ENCODE measurements at regions not wholly inside any gene's neighbourhood (a gene's known extent, or its start where the extent isn't known, plus 50 kb on each side); places are given as distances from the start of the nearest gene placed in this dataset.
"Not testable (repeated sequence)": the region's sequence is repeated elsewhere in the genome, so short reads cannot be mapped to it uniquely, and the experiment has no call there.

DNA sequence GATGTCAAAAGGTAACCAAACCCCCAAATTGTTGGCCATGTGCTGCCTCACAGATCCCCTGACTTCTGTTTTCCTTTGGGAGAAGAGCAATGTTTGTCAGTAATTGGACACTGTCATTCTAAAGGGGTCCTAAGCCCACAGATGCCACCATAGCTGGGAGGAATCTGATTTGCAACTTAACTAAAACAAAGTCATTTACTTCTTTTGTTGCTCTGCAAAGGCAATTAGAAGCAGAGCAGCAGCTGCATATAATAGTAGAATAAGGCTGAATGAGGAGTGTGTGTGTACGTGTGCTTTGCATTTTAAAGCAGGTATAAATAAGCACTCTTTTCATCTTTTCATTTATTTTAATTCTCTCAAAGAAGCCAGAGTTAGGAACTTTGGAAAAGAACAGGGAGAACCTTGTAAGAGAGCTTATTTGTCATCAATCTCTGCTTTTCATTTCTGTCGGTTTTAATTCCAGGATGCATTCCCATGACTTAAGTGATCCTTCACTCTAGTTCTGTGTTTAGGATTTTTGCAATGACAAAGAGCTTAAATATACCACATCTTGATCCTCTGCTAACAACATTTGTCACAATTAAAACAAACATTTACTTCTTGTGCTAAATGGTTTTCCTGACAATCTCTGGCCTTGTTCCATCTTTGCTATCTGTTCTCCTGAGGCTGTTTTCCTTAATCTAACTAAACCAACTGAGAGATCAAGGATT, 530.2 kb upstream of the CBLB start:
- DNase-seq (ENCODE audit: low spot score) = no peak

DNA sequence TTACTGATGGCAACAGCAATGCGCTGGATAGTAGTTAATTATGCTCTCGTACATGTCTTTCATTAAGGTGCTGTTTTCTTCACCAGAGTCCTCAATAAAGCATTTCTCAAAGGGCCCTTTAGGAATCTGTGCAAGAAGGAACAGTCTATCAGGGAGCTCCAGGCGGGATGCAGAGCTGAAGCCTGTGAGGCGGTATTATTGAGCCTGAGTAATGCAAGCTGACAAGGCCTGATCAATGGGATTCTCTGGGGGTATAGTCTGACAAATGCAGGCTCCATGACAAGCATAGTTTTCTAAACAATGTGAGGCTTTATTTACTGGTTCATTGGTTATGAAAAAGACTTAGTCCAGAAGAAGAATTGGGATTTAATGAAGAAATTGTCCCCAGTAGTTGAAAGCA, 530.9 kb upstream of the CBLB start:
- no peak for DNase-seq (ENCODE audit: low spot score)

GRCh38 chr3:106401666-106402490, 533.1 kb upstream of the CBLB start:
- no peak for DNase-seq (ENCODE audit: low spot score)

GRCh38 chr3:106403371-106404145, 534.7 kb upstream of the CBLB start:
- DNase-seq (ENCODE audit: low spot score) = no peak

- DNase-seq (ENCODE audit: low spot score) = no peak
Measured at GRCh38 chr3:106413683-106414082, 544.9 kb upstream of the CBLB start.

GRCh38 chr3:106420628-106421027, 551.8 kb upstream of the CBLB start:
- no peak for DNase-seq (ENCODE audit: low spot score)

DNA sequence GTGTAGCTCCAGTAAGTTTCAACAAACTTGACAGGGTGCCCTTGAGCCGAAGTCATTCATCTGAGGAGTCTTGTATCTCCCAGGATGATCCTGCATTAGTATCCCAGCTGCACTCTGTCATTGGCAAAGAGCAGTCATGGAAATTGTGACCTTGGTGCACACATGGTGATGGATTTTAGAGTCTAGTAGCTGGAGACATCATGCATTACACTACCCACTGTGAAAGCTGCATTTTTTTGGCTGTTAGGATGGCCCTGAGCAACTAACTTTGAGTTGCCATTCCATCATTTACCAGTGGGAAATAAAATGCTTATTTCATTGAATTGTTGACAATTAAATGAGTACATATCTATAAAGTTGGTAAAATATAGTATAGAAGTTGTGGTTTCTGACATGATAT, 552.6 kb upstream of the CBLB start:
- DNase-seq (ENCODE audit: low spot score) = no peak

GRCh38 chr3:106421909-106422308, 553.1 kb upstream of the CBLB start:
- no peak for DNase-seq (ENCODE audit: low spot score)

DNA sequence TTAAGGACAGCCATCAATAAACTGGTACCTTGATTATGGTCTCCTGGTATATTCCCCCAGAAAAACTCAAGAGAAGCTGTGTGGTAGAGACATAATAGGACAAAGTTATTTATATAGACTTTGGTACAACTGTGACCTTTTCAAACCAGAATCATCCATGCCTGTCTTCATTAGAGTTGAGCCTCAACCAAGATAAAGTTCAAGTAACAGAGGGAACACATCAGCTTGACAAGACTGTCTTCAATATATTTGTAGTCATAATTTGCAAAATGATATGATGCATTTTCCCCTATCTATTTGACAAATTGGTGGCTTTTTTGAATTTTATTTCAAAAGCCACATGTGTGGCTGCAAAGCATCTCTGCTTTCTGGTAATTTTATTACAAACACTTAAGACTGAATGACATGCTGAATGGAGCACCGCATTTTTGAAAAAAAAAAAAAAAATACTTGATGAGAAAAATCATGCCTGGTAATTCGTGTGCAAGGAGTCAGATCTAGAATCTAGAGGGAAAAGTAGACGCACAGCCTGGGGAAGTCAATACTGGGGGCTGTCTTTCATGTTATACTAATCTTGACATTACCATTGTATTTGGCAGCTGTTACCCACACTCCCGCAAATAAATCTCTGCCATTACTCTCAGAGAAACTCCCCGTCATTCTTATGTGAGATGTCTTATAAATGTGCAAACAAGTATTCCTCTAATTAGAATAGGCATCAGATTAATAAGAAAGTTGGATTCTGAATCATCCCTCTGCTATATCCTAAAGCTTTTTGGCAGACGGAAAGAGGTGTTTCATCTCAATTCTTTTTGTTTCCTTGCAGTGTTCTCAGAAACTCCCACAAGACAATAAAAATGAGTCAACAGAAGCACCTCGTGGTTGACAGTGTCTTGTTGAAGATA, 554.8 kb upstream of the CBLB start:
- DNase-seq (ENCODE audit: low spot score) = no peak

DNA sequence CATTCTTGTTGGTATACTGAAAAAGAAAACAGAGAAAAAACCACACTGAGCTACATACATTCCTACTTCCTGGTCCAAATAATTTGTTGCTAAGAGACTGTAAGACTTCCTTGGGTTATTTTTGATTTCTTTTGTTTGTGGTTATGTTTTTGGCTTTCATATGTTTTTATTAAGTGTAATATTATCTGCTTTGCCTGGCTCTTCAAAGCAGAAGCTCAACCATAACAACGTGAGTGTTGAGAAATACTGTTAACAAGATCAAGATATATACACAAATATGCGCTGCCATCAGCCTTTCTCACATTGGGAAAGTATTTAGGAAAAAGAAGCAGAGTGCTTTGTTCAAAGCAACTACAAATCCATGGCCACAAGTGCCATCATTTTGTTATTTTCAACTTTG, 556.2 kb upstream of the CBLB start:
- peak; percentile 3 for DNase-seq (ENCODE audit: low spot score)

DNA sequence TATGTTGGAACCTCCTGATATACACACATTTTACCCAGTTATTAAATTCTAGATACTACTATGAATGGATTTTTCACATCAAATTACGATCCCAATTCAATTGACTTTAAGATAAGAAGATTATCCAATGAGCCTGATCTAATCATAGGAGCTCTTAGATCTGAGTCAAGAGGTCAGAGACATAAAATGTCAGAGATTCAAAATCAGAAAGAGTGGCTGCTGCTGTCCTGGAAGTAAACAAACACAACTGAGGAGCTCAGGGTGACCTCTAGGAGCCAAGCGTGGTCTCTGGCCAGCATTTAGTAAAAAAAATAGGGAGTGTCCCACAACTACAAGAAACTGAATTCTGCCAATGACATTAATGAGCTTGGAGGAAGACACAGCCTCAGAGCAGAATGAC, 557.1 kb upstream of the CBLB start:
- no peak for DNase-seq (ENCODE audit: low spot score)

DNA sequence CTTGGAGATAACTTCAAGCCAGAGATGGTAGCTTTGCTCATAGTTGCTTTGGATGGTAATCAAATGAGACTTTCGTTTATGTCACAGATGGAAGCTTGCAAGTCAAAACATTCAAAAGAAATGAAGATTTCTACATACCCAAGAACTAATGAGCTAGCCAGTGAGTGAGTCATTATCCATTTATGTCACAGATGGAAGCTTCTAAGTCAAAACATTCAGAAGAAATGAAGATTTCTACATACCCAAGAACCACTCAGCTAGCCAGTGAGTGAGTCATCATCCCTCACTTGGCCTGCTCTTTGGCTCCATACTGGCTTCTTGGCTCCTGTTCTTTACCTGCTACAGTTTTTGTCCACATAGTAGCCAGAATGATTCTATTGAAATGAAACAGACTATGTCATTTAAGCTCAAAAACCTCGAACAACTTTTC, 559.8 kb upstream of the CBLB start:
- DNase-seq (ENCODE audit: low spot score) = peak; percentile 77

DNA sequence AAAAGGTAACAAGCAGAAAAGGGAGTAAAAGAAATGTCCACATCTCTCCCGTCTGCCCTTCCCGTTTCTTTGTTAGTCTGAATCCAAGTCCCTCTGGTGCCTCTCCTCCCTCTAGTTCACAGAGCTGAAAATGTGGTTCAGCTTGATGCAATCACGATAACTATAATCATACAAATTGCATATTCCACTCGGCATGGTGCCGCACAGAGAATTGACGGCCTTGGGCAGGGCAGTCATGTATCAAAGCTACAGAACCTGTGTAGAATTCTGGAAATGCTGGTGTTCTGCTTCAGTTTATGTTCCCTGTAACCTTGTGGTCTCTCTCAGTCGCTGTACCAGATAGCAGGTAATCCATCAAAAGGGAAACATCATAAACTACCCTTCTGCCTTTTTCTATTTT, 562.9 kb upstream of the CBLB start:
- no peak for DNase-seq (ENCODE audit: low spot score)

GRCh38 chr3:106435899-106436453, 567.2 kb upstream of the CBLB start:
- no peak for DNase-seq (ENCODE audit: low spot score)

- no peak for DNase-seq (ENCODE audit: low spot score)
Measured at GRCh38 chr3:106438887-106439286, 570.1 kb upstream of the CBLB start.

DNA sequence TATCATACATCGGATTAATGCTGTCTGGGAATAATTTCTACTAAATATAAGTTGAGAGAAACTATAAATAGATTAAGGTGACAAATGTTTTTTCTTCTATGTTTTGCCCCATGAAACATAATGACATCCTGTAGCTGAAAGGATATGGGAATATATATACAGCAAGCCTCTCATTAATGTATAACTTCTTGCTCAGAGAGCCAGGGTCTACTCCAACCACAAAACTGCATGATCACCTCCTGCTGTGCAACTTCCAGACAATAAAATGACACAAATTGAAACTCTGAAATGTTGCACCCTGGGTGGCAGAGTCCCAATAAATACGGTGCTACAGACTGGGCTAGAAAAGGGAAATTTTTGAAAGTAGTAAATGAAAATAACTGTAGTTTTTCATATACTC, 571.9 kb upstream of the CBLB start:
- no peak for DNase-seq (ENCODE audit: low spot score)

GRCh38 chr3:106446271-106446670, 577.5 kb upstream of the CBLB start:
- no peak for DNase-seq (ENCODE audit: low spot score)

GRCh38 chr3:106447723-106448301, 579.0 kb upstream of the CBLB start:
- DNase-seq (ENCODE audit: low spot score) = no peak

GRCh38 chr3:106448372-106448966, 579.7 kb upstream of the CBLB start:
- not testable (repeated sequence) for DNase-seq (ENCODE audit: low spot score)

GRCh38 chr3:106452096-106452495, 583.3 kb upstream of the CBLB start:
- no peak for DNase-seq (ENCODE audit: low spot score)

GRCh38 chr3:106454497-106454896, 585.7 kb upstream of the CBLB start:
- DNase-seq (ENCODE audit: low spot score) = no peak
